Islet of Langerhans (tissue), 1 donor: ENCODE measurements at regions not wholly inside any gene's neighbourhood (a gene's known extent, or its start where the extent isn't known, plus 50 kb on each side); places are given as distances from the start of the nearest gene placed in this dataset.

Source experiments
- FAIRE-seq: peaks from one replicate; lab custom pipeline; 2011; peaks lifted over from hg19 to GRCh38; lab: Jason Lieb, UNC

DNA sequence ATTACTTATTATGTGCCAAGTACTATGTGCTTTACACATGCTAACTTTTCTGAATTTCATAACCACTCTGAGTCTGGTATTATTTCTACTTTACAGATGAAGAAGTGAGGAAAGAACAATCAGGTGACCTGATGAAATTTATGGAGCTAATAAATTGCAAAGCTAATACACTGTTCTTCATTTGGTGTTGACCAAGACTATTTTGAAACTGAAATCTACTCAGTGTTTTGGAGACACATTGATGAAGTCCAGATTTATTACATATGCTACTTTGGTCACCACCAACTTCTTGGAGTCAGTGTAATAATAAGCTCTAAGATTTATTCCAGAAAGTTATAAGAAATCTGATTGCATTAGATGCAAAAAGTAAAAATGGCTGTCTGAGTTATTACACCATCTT lies 637.9 kb downstream of the FAT4 start:
- no peak for FAIRE-seq

GRCh38 chr4:125956276-125956675 lies 641.5 kb downstream of the FAT4 start:
- FAIRE-seq = no peak

DNA sequence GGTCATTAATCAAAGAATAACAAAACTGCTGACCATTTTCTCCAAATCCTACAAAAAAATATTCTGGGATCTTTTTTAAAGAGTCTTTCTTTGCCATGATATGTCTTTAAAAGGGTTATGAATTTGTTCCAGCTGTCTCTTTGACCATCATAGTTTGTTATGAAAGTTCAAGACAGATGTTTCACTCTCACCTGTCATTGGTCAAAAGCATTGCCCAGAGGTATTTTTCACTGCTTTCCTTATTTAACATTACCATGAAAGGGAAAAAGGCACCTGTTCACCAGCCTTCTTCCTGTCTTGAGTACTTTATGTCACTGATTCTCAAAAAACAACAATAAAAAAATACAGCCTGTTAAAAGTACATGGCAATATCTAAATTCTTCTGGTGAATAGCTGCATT lies 643.8 kb downstream of the FAT4 start:
- no peak for FAIRE-seq

DNA sequence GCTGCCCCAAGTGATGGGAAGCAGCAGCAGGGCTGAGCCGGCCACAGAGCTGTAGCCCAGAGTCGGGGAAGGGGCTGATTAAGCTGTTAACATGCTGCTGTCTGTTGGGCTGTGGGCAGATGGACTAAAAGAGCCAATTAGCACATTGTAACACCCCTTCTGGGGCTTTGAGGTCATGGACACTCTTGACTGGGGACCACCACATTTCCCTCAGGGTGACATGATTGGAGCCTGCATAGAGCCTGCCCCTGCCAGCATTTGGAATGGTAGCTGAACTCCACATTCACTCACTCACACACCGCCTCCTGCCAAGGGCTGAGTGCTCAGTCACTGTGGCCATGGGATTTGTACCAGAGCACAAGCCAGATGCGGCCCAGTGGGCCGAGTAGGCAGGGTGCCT lies 646.9 kb downstream of the FAT4 start:
- no peak for FAIRE-seq

- FAIRE-seq = no peak
These were observed 661.2 kb downstream of the FAT4 start for GRCh38 chr4:125975861-125976397.

DNA sequence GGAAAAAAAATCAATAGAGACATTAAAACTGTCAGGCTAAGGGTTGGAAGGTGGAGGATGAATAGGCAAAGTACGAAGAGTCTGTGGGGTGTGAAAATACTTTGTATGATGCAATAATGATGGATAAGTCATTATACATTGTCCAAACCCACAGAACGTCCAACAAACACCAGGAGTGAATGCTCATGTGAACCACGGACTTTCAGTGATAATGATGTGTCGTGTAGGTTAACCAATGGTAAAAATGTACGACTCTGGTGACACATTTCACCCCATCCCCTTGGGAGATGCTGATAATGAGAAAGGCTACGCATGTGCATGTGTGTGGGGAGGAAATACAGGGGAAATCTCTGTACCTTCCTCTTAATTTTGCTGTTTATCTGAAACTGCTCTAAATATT lies 665.2 kb downstream of the FAT4 start:
- FAIRE-seq = no peak

DNA sequence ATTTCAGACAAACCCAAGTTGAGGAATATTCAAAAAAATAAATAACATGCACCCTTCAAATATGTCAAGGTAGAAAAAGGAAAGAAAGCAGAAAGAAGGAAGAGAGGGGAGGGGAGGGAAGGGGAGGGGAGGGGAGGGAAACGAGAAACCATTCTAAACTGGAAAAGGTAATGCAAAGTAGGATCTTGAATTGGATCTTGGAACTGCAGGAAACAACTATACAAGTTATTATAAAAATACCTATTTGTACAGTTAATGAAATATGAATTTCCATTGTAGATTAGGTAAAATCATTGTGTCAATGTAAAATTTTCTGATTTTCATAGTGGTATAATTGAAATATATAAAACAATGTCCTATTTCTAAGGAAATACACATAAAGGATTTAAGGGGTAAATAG lies 668.4 kb downstream of the FAT4 start:
- FAIRE-seq = no peak

DNA sequence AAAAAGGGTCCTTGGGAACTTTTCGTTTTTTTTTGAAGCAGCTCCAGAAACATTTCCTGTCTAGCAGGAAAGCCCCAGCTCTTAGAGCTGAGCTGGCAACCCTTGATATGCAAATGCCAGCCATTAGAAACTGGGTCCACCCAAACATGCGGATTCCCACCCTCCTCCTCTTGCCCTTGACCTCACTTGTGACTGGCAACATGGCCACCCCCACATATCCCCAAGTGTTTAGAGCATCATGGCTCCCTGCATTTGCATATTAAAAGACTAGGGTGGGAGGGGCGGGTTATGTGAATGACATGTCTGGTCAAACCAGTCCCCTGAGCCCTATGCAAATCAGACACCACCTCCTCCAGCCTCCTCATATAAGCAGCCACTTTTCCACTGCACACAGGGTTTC lies 671.1 kb downstream of the FAT4 start:
- no peak for FAIRE-seq

GRCh38 chr4:125986307-125986706 lies 671.6 kb downstream of the FAT4 start:
- no peak for FAIRE-seq

- no peak for FAIRE-seq
These were observed 673.7 kb downstream of the FAT4 start for GRCh38 chr4:125988464-125988863.

GRCh38 chr4:125991398-125991797 lies 676.6 kb downstream of the FAT4 start:
- FAIRE-seq = peak; percentile 45

GRCh38 chr4:125992891-125993290 lies 678.1 kb downstream of the FAT4 start:
- FAIRE-seq = no peak

GRCh38 chr4:125994024-125994423 lies 679.3 kb downstream of the FAT4 start:
- FAIRE-seq = no peak

DNA sequence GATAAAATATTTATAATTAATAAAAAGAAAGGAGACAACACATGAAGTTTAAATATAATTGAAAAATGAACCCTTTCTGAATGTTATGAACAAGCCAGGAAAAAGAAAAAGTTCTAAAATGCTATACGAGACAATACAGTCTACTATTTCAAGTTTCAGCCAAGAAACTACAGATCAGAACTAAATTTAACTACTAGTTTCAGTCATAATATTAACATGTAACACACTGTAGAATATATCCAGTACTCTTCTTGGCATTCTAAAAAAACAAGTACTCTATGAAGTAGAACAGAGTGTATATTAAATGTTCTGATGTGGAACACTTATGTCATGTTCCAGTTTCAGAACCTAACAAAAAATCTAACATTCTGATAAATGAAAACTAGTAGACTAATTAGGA lies 679.7 kb downstream of the FAT4 start:
- FAIRE-seq = no peak

DNA sequence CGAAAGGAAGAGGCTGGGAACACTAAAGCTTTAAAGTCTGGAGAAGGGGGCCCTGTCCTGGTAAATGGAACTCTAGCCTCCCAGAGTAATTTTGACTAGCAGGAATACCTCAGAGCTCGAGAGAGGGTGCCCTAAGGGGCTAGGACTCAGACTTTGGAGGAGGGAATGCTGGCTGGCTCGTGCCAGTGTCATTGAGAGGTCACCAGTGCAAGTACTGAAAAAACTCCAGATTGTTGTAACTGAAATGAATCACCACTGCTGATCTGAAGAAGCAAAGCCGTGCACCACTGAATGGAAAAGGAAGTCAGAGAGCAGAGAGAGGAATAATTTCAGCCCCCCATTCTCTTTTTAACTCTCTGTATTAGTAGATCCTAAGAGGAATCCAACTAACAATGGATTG lies 690.2 kb downstream of the FAT4 start:
- no peak for FAIRE-seq

- FAIRE-seq = no peak
These were observed 692.4 kb downstream of the FAT4 start for GRCh38 chr4:126007142-126007541.

- no peak for FAIRE-seq
These were observed 698.0 kb downstream of the FAT4 start for GRCh38 chr4:126012691-126013290.

GRCh38 chr4:126018274-126018673 lies 703.5 kb downstream of the FAT4 start:
- no peak for FAIRE-seq

DNA sequence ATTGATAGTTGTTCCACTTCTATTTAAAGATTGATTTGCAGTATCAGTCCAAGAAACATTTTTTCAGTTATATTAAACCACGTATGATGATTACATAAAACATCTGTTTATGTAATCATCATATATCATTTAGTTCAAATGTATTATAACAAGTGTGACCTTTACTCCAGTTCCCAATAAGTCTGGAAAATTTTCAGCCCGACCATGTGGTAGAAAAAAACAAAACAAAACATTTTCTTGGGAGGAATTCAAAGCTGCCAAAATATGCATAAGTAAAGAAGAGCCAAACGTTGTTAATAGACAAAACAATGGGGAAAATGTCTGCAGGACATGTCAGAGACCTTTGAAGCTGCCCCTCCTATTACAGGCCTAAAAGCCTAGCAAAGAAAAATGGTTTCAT lies 709.1 kb downstream of the FAT4 start:
- FAIRE-seq = no peak

DNA sequence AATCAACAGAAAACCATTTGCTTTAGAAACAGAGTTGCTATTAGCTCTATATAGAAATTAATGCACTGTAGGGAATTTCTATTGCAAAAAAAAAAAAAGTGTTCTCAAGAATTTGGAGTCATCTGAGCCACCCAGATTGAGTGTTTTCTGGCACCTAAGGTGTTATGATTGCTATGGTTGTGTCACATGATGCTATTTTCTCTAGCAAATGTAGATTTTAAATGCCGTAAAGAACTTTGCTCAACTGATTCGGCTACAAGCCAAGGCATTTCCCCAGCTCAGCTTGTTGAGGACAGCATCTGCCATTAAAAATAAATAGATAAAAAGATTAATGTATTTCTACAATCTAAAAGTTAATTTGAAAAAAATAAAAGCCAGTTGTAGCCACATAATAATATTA lies 712.8 kb downstream of the FAT4 start:
- no peak for FAIRE-seq

- FAIRE-seq = no peak
These were observed 714.1 kb downstream of the FAT4 start for GRCh38 chr4:126028876-126029275.

- no peak for FAIRE-seq
These were observed 722.5 kb downstream of the FAT4 start for GRCh38 chr4:126037231-126037630.

- FAIRE-seq = peak; percentile 56
These were observed 723.9 kb downstream of the FAT4 start for GRCh38 chr4:126038502-126039144.

GRCh38 chr4:126046081-126046614 lies 731.4 kb downstream of the FAT4 start:
- FAIRE-seq = no peak
